ENCODE measurements at regions not wholly inside any gene's neighbourhood (a gene's known extent, or its start where the extent isn't known, plus 50 kb on each side); places are given as distances from the start of the nearest gene placed in this dataset.

GRCh38 chr17:69711541-69711940, 297.0 kb downstream of the MAP2K6 start:
- Histone ChIP-seq H3K9me3 (no peaks in the 10 kb centered on the region), H3K36me3 (no peaks in the 10 kb centered on the region), H3K4me1 (no peaks in the 10 kb centered on the region), H3K4me3 (no peak overlapping the region), H3K27me3 (no peaks in the 10 kb centered on the region), H3K27ac (no peak overlapping the region)
- WGBS (ENCODE audit: insufficient coverage, low coverage, low lambda C conversion rate, missing lambda C conversion rate): 57% methylated on average over 4 of the region's 4 CpGs
- no peak for TF ChIP-seq POLR2A (IDR thresholded peaks at IDR 0.05)
- TF ChIP-seq, protein P1, sequence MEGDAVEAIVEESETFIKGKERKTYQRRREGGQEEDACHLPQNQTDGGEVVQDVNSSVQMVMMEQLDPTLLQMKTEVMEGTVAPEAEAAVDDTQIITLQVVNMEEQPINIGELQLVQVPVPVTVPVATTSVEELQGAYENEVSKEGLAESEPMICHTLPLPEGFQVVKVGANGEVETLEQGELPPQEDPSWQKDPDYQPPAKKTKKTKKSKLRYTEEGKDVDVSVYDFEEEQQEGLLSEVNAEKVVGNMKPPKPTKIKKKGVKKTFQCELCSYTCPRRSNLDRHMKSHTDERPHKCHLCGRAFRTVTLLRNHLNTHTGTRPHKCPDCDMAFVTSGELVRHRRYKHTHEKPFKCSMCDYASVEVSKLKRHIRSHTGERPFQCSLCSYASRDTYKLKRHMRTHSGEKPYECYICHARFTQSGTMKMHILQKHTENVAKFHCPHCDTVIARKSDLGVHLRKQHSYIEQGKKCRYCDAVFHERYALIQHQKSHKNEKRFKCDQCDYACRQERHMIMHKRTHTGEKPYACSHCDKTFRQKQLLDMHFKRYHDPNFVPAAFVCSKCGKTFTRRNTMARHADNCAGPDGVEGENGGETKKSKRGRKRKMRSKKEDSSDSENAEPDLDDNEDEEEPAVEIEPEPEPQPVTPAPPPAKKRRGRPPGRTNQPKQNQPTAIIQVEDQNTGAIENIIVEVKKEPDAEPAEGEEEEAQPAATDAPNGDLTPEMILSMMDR (IDR thresholded peaks at IDR 0.05): no peak
- no peak for DNase-seq
- intact Hi-C loops (cut with DNase I): no loop called here
- ATAC-seq: no peak

DNA sequence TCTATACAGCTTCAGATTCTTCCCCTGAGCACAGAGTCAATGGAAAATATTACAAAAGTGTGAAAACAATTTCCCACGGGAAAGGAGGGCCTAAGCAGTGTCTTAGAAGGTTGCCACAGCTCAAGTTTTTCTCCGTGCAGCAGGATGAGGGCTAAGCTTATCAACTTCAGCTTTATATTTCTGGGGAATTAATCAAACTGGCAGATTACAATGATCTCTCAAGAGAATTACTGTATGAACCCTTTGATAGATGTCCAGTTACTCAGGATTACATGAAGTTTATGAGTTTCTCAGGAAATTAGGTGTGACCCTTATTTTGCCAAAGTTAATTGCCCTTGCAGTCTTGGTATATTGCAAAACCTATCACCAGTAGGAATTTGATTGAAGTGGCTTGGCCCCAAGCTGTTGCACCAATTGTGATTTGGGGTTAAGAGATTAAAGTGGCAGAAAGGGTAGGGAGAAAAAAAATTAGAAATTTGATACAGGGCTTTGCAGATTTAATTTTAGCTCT, 298.4 kb downstream of the MAP2K6 start:
- ATAC-seq: no peak
- Histone ChIP-seq H3K4me3 (no peak overlapping the region), H3K9me3 (no peaks in the 10 kb centered on the region), H3K36me3 (no peaks in the 10 kb centered on the region), H3K4me1 (no peaks in the 10 kb centered on the region), H3K27ac (no peak overlapping the region), H3K27me3 (no peaks in the 10 kb centered on the region)
- DNase-seq: no peak
- TF ChIP-seq, protein P1 (IDR thresholded peaks at IDR 0.05): no peak
- TF ChIP-seq POLR2A (IDR thresholded peaks at IDR 0.05): no peak
- 40% methylated on average over 2 of the region's 2 CpGs for WGBS (ENCODE audit: insufficient coverage, low coverage, low lambda C conversion rate, missing lambda C conversion rate)
- intact Hi-C loops (cut with DNase I): no loop called here

GRCh38 chr17:69713815-69714214, 299.3 kb downstream of the MAP2K6 start:
- Histone ChIP-seq H3K27me3 (no peaks in the 10 kb centered on the region), H3K36me3 (no peaks in the 10 kb centered on the region), H3K27ac (no peak overlapping the region), H3K9me3 (no peaks in the 10 kb centered on the region), H3K4me1 (no peaks in the 10 kb centered on the region), H3K4me3 (no peak overlapping the region)
- WGBS (ENCODE audit: insufficient coverage, low coverage, low lambda C conversion rate, missing lambda C conversion rate): 56% methylated on average over 4 of the region's 4 CpGs
- DNase-seq: no peak
- ATAC-seq: no peak
- TF ChIP-seq, protein P1 (IDR thresholded peaks at IDR 0.05): no peak
- no peak for TF ChIP-seq POLR2A (IDR thresholded peaks at IDR 0.05)
- intact Hi-C loops (cut with DNase I): no loop called here

DNA sequence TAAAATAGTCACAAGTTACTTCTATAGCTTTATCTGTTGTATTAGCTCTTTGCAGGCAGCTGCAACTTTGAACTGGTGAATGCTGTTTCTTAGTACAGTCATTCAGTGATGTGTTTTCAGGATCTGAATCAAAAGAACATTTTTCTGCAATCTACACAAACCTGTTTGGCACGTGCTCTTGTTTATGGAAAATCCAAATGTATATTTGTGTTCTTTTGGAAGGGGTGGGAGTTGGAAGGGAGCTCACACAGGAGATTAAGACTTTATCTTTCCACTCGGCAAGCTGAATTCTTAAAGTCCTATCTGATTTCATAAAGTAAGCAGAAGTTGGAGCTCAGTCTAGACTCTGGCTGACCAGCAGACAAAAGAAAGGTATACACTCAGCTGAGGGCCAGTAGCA, 300.2 kb downstream of the MAP2K6 start:
- Histone ChIP-seq H3K4me1 (no peaks in the 10 kb centered on the region), H3K27ac (no peak overlapping the region), H3K4me3 (no peak overlapping the region), H3K36me3 (no peaks in the 10 kb centered on the region), H3K9me3 (no peaks in the 10 kb centered on the region), H3K27me3 (no peaks in the 10 kb centered on the region)
- TF ChIP-seq, protein P1 (IDR thresholded peaks at IDR 0.05): no peak
- TF ChIP-seq POLR2A (IDR thresholded peaks at IDR 0.05): no peak
- no peak for DNase-seq
- ATAC-seq: no peak
- intact Hi-C loops (cut with DNase I): no loop called here
- WGBS (ENCODE audit: insufficient coverage, low coverage, low lambda C conversion rate, missing lambda C conversion rate): 82% methylated on average over 2 of the region's 2 CpGs

DNA sequence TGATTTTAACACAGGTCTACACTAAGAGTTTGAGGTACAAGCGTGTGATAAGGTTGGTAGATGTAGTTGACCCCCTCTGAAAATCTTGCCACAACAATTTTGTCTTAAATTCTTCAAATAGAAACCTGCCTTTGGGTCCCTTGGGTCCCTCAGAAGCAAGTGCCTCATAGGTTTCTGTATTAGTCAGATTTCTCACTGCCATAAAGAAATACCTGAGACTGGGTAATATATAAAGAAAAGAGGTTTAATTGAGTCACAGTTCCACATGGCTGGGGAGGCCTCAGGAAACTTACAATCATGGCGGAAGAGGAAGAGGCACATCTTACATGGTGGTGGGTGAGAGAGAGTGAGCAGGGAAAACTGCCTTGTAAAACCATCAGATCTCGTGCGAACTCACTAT, 301.2 kb downstream of the MAP2K6 start:
- no peak for ATAC-seq
- no peaks in the 10 kb centered on the region for H3K27me3 ChIP-seq
- intact Hi-C loops (cut with DNase I): no loop called here
- TF ChIP-seq POLR2A (IDR thresholded peaks at IDR 0.05): no peak
- TF ChIP-seq, protein P1 (IDR thresholded peaks at IDR 0.05): no peak
- no peak overlapping the region for H3K4me3 ChIP-seq
- no peaks in the 10 kb centered on the region for H3K36me3 ChIP-seq
- H3K9me3 ChIP-seq: no peaks in the 10 kb centered on the region
- 81% methylated on average over 4 of the region's 4 CpGs for WGBS (ENCODE audit: insufficient coverage, low coverage, low lambda C conversion rate, missing lambda C conversion rate)
- no peak for DNase-seq
- no peaks in the 10 kb centered on the region for H3K4me1 ChIP-seq
- H3K27ac ChIP-seq: no peak overlapping the region
